ENCODE measurements at regions not wholly inside any gene's neighbourhood (a gene's known extent, or its start where the extent isn't known, plus 50 kb on each side); places are given as distances from the start of the nearest gene placed in this dataset.

DNA sequence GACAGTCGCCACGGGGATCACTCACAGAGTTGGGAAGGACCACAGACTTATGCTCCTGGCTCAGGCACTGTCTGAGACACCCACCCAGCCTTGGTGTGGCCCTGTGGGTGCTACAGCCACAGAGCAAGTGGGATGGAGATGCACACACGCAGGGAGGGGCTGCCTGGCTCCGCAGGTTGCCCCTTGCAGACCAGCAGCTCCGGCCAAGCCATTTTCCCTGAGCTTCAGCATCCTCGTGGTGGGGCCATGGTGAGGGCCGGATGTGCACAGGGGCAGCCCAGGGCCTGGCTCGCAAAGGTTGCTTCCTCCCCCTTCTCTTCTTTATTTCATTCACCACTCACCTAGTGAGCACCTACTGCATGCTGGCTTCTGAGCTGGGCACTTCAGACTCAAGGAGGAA is 55.4 kb upstream of the GRIP2 start:
- POLR2A ChIA-PET (ENCODE audit: partially characterized antibody), result no interaction called here
- H3K4me2 ChIP-seq (ENCODE audit: insufficient read depth in 1 of 2, low read depth in 2 of 2, low read length in 2 of 2), result no peak overlapping the region
- H3K4ac ChIP-seq (replicated peaks; ENCODE audit: insufficient read length, low read depth, low read length), result no peak overlapping the region
- no peak overlapping the region for H2BK120ac ChIP-seq (replicated peaks; ENCODE audit: low read depth, low read length)
- no peak overlapping the region for H3K23ac ChIP-seq (ENCODE audit: insufficient read length)
- H2BK20ac ChIP-seq (ENCODE audit: low read length), result no peak overlapping the region
- H3K4me1 ChIP-seq (replicated peaks in 1 of 4; ENCODE audit: control insufficient read depth in 3 of 4, insufficient read depth in 4 of 4, low read length in 3 of 4), result no peaks in the 10 kb centered on the region; a peak in 1 of 7 replicates
- no peaks in the 10 kb centered on the region for H3K36me3 ChIP-seq (ENCODE audit: control insufficient read depth in 2 of 4, insufficient read depth in 4 of 4, low read length in 3 of 4)
- H3K56ac ChIP-seq (replicated peaks; ENCODE audit: insufficient read length, low read depth, low read length), result no peak overlapping the region
- H2BK5ac ChIP-seq (ENCODE audit: low read depth, low read length), result no peak overlapping the region
- peaks cover 0 to 3% (median 0%) of the 10 kb centered on the region in 4 experiments; a peak in 2 of 7 replicates for H3K27me3 ChIP-seq (replicated peaks in 1 of 4; ENCODE audit: control insufficient read depth in 3 of 4, extremely low read depth in 1 of 4, insufficient read depth in 3 of 4, low read length in 3 of 4)
- no peak overlapping the region for H3K18ac ChIP-seq (ENCODE audit: extremely low read depth, low read length)
- no peak overlapping the region for H4K5ac ChIP-seq (ENCODE audit: insufficient read length, low read depth, low read length)
- H2AFZ ChIP-seq (ENCODE audit: low read length), result no peak overlapping the region
- H3K79me1 ChIP-seq (ENCODE audit: low read depth, low read length), result peaks cover 4% of the 10 kb centered on the region; the same call in 1 of the 2 replicates
- H2BK15ac ChIP-seq (ENCODE audit: low read length), result no peak overlapping the region
- FAIRE-seq (no peak), DNase-seq (ENCODE audit: low read depth in 1 of 2, low spot score in 2 of 2) (no peak)
- H2BK12ac ChIP-seq (ENCODE audit: low read depth, low read length), result 0 out of 2 replicates have a peak overlapping the region, but pooled peaks have one; percentile 17
- H4K20me1 ChIP-seq (replicated peaks in 1 of 2; ENCODE audit: control insufficient read depth in 1 of 2, insufficient read depth in 2 of 2, low read length in 2 of 2), result peaks cover 2 to 12% of the 10 kb centered on the region in 2 experiments
- 0 out of 2 replicates have a peak, but pooled peaks cover 1% of the 10 kb centered on the region for H3K23me2 ChIP-seq (ENCODE audit: low read depth, low read length)
- H3K9me3 ChIP-seq (ENCODE audit: insufficient read depth in 2 of 2, low read depth in 1 of 2, low read length in 1 of 2), result no peaks in the 10 kb centered on the region
- no peaks in the 10 kb centered on the region for H3K79me2 ChIP-seq (ENCODE audit: control insufficient read depth in 1 of 2, insufficient read depth in 2 of 2, low read length in 2 of 2)
- CTCF ChIA-PET (ENCODE audit: partially characterized antibody), result interaction anchor here (0.6 to 2.4 kb wide), 8 partner anchors 10 to 86 kb away, joined by 3 to 8 read pairs (median 4); no protein-coding TSS in a partner anchor
- no peak overlapping the region for H2AK5ac ChIP-seq (ENCODE audit: low read depth, low read length)
- H4K91ac ChIP-seq (replicated peaks; ENCODE audit: insufficient read length, low read length), result no peak overlapping the region
- H3K4me3 ChIP-seq (ENCODE audit: extremely low read depth in 1 of 4, insufficient read depth in 2 of 4, low read depth in 3 of 4, low read length in 4 of 4), result no peak overlapping the region
- H3K14ac ChIP-seq (ENCODE audit: insufficient read length), result no peak overlapping the region
- H4K8ac ChIP-seq (ENCODE audit: extremely low read depth, insufficient read depth, low read length), result no peak overlapping the region
- no peak overlapping the region for H3K27ac ChIP-seq (ENCODE audit: low read depth, low read length)
- no peak overlapping the region for H3K9ac ChIP-seq (replicated peaks in 1 of 4; ENCODE audit: extremely low read depth in 1 of 4, low read depth in 3 of 4, low read length in 3 of 4)
- 91% methylated on average over 6 of the region's 8 CpGs; no CpG with 5 or more reads in 1 of the 2 experiments for WGBS, 2 experiments (ENCODE audit: extremely low coverage in 1 of 2, insufficient coverage in 1 of 2, insufficient read length in 1 of 2, insufficient replicate concordance in 2 of 2, low coverage in 1 of 2, low lambda C conversion rate in 2 of 2, missing lambda C conversion rate in 1 of 2)
- TF ChIP-seq, protein P1, sequence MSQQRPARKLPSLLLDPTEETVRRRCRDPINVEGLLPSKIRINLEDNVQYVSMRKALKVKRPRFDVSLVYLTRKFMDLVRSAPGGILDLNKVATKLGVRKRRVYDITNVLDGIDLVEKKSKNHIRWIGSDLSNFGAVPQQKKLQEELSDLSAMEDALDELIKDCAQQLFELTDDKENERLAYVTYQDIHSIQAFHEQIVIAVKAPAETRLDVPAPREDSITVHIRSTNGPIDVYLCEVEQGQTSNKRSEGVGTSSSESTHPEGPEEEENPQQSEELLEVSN (IDR thresholded peaks at IDR 0.05), result no peak
- no peak for TF ChIP-seq CTBP2 (IDR thresholded peaks at IDR 0.05; ENCODE audit: borderline replicate concordance, insufficient read depth, insufficient read length, low read length)
- no peak for TF ChIP-seq CTCF (IDR thresholded peaks at IDR 0.05; ENCODE audit: control extremely low read depth in 1 of 3, insufficient read depth in 1 of 3, low read depth in 1 of 3, low read length in 3 of 3)
- TF ChIP-seq, protein P2, sequence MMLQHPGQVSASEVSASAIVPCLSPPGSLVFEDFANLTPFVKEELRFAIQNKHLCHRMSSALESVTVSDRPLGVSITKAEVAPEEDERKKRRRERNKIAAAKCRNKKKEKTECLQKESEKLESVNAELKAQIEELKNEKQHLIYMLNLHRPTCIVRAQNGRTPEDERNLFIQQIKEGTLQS (IDR thresholded peaks at IDR 0.05; ENCODE audit: insufficient read depth, low read depth, low read length), result no peak
- no peak for TF ChIP-seq MAFK (IDR thresholded peaks at IDR 0.05; ENCODE audit: low read depth, low read length)
- TF ChIP-seq, protein P3, sequence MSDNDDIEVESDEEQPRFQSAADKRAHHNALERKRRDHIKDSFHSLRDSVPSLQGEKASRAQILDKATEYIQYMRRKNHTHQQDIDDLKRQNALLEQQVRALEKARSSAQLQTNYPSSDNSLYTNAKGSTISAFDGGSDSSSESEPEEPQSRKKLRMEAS (IDR thresholded peaks at IDR 0.05), result no peak
- TF ChIP-seq EGR1 (IDR thresholded peaks at IDR 0.05; ENCODE audit: borderline replicate concordance, low read depth, low read length), result no peak
- TF ChIP-seq GABPA (IDR thresholded peaks at IDR 0.05; ENCODE audit: borderline replicate concordance, insufficient read depth, low read length), result no peak
- TF ChIP-seq CHD2 (IDR thresholded peaks at IDR 0.05; ENCODE audit: low read length), result no peak
- TF ChIP-seq KDM1A (IDR thresholded peaks at IDR 0.05; ENCODE audit: borderline replicate concordance, low read length), result no peak

Data from H1 (cell line).